ENCODE measurements at regions not wholly inside any gene's neighbourhood (a gene's known extent, or its start where the extent isn't known, plus 50 kb on each side); places are given as distances from the start of the nearest gene placed in this dataset.

DNA sequence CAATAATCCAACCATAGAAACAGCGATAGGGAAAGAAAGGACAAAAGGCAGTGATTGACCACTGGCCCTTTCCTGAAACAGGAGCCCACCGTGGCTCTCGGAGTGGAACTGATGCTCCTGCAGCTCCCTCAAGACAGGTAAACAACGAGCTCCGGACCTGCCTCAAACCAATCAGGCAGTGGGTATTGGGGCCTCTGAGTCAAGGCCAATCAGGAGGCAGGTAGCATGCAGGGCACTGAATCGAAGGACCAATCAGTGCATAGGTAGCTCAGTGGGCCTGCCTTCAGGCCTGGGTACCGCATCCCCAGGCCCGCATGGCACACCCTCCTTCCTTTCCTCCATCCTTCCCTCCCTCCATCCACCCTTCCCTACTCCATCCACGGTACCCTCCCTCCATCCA, 425.1 kb upstream of the MGMT start:
- Histone ChIP-seq H2AFZ (ENCODE audit: low read depth, low read length, poor library complexity, severe bottlenecking) (no peak overlapping the region), H3K36me3 (ENCODE audit: control insufficient read depth in 1 of 2, insufficient read depth in 2 of 2, low read length in 2 of 2) (no peaks in the 10 kb centered on the region), H3K9me3 (ENCODE audit: control insufficient read depth in 1 of 2, insufficient read depth in 1 of 2, low read depth in 1 of 2, low read length in 2 of 2) (no peaks in the 10 kb centered on the region), H3K79me2 (ENCODE audit: insufficient read depth, low read length) (no peaks in the 10 kb centered on the region), H3K4me2 (ENCODE audit: low read length) (no peak overlapping the region), H3K9ac (ENCODE audit: low read length) (no peak overlapping the region), H3K9me2 (ENCODE audit: insufficient read depth) (no peaks in the 10 kb centered on the region), H3K4me1 (ENCODE audit: control insufficient read depth in 1 of 2, insufficient read depth in 2 of 2, low read length in 2 of 2) (no peaks in the 10 kb centered on the region), H3K4me3 (replicated peaks in 1 of 2; ENCODE audit: low read depth in 1 of 2, low read length in 2 of 2) (no peak overlapping the region), H3K27me3 (ENCODE audit: insufficient read depth, low read length) (no peaks in the 10 kb centered on the region; the same call in none of the 2 replicates), H3K27ac (ENCODE audit: low read depth, low read length) (no peak overlapping the region), H4K20me1 (ENCODE audit: insufficient read depth) (no peaks in the 10 kb centered on the region)
- no TSS peak for BruUV-seq (replicated peaks)
- ATAC-seq = 0 out of 2 replicates have a peak, but pooled peaks have one; percentile 32
- no peak for TF ChIP-seq CEBPB (IDR thresholded peaks at IDR 0.05; ENCODE audit: low read depth)
- ChIA-PET CTCF (interaction anchor here (1.2 kb wide), 1 partner anchor 12 kb away, joined by 3 read pairs; no protein-coding TSS in a partner anchor), RAD21 (ENCODE audit: low non-redundant PET in 1 of 2, low total read pairs in 2 of 2, uncharacterized antibody in 2 of 2, unreplicated experiment in 2 of 2) (no interaction called here), POLR2A (no interaction called here)
- DNase-seq (ENCODE audit: low read depth, low spot score) = no peak
- intact Hi-C loops (cut with micrococcal nuclease) = no loop called here

GRCh38 chr10:129042776-129043595, 424.1 kb upstream of the MGMT start:
- POLR2A ChIA-PET = no interaction called here
- BruUV-seq (replicated peaks) = no TSS peak
- CTCF ChIA-PET = interaction anchor here (1.2 kb wide), 1 partner anchor 13 kb away, joined by 3 read pairs; no protein-coding TSS in a partner anchor
- DNase-seq (ENCODE audit: low read depth, low spot score) (no peak), ATAC-seq (no peak)
- no peak overlapping the region for H2AFZ ChIP-seq (ENCODE audit: low read depth, low read length, poor library complexity, severe bottlenecking)
- intact Hi-C loops (cut with micrococcal nuclease) = no loop called here
- no peaks in the 10 kb centered on the region for H3K79me2 ChIP-seq (ENCODE audit: insufficient read depth, low read length)
- RAD21 ChIA-PET (ENCODE audit: low non-redundant PET in 1 of 2, low total read pairs in 2 of 2, uncharacterized antibody in 2 of 2, unreplicated experiment in 2 of 2) = interaction anchor here in 1 of 2 experiments (0.6 kb wide), 1 partner anchor 316 kb away, joined by 3 read pairs; no protein-coding TSS in a partner anchor
- H3K9me3 ChIP-seq (ENCODE audit: control insufficient read depth in 1 of 2, insufficient read depth in 1 of 2, low read depth in 1 of 2, low read length in 2 of 2) = no peaks in the 10 kb centered on the region
- no peaks in the 10 kb centered on the region for H3K9me2 ChIP-seq (ENCODE audit: insufficient read depth)
- H3K4me1 ChIP-seq (ENCODE audit: control insufficient read depth in 1 of 2, insufficient read depth in 2 of 2, low read length in 2 of 2) = no peaks in the 10 kb centered on the region
- no peaks in the 10 kb centered on the region for H3K36me3 ChIP-seq (ENCODE audit: control insufficient read depth in 1 of 2, insufficient read depth in 2 of 2, low read length in 2 of 2)
- H3K27me3 ChIP-seq (ENCODE audit: insufficient read depth, low read length) = no peaks in the 10 kb centered on the region; the same call in none of the 2 replicates
- H3K27ac ChIP-seq (ENCODE audit: low read depth, low read length) = no peak overlapping the region
- TF ChIP-seq TCF7L2 (IDR thresholded peaks at IDR 0.05; ENCODE audit: borderline replicate concordance, extremely low read depth, insufficient read depth, insufficient read length) (no peak), ATF3 (IDR thresholded peaks at IDR 0.05) (no peak), RAD21 (IDR thresholded peaks at IDR 0.05; ENCODE audit: low read depth) (no peak), SP1 (IDR thresholded peaks at IDR 0.05; ENCODE audit: low read depth) (no peak), EZH2 (IDR thresholded peaks at IDR 0.05) (no peak)
- TF ChIP-seq, protein P1, sequence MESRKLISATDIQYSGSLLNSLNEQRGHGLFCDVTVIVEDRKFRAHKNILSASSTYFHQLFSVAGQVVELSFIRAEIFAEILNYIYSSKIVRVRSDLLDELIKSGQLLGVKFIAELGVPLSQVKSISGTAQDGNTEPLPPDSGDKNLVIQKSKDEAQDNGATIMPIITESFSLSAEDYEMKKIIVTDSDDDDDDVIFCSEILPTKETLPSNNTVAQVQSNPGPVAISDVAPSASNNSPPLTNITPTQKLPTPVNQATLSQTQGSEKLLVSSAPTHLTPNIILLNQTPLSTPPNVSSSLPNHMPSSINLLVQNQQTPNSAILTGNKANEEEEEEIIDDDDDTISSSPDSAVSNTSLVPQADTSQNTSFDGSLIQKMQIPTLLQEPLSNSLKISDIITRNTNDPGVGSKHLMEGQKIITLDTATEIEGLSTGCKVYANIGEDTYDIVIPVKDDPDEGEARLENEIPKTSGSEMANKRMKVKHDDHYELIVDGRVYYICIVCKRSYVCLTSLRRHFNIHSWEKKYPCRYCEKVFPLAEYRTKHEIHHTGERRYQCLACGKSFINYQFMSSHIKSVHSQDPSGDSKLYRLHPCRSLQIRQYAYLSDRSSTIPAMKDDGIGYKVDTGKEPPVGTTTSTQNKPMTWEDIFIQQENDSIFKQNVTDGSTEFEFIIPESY (IDR thresholded peaks at IDR 0.05; ENCODE audit: extremely low read depth, insufficient replicate concordance, low read length) = no peak
- H3K4me2 ChIP-seq (ENCODE audit: low read length) = no peak overlapping the region
- H3K9ac ChIP-seq (ENCODE audit: low read length) = no peak overlapping the region
- H4K20me1 ChIP-seq (ENCODE audit: insufficient read depth) = no peaks in the 10 kb centered on the region
- H3K4me3 ChIP-seq (replicated peaks in 1 of 2; ENCODE audit: low read depth in 1 of 2, low read length in 2 of 2) = no peak overlapping the region
